DOHH2 (cell line): ENCODE measurements at regions not wholly inside any gene's neighbourhood (a gene's known extent, or its start where the extent isn't known, plus 50 kb on each side); places are given as distances from the start of the nearest gene placed in this dataset.
"Not testable (repeated sequence)": the region's sequence is repeated elsewhere in the genome, so short reads cannot be mapped to it uniquely, and the experiment has no call there.

Source experiments
- H3F3A ChIP-seq: fragments of 200-600 bp; sonication (generic), shearing (Covaris generic); 2 replicates; pipeline ENCODE4 v1.6.0; 2016; ENCODE audit warnings: antibody characterized with exemption, mild to moderate bottlenecking; ENCODE audit not compliant: control insufficient read depth, insufficient read depth
- H3K27ac ChIP-seq: fragments of 200-600 bp; sonication (generic); 2 replicates; pipeline ENCODE4 v1.5.1; 2014; ENCODE audit warnings: low read depth, mild to moderate bottlenecking, low read length, moderate library complexity
- H3K27me3 ChIP-seq: fragments of 200-600 bp; sonication (generic); 2 replicates; pipeline ENCODE4 v1.6.1; 2014; ENCODE audit warnings: mild to moderate bottlenecking, low read length, mixed read lengths; ENCODE audit not compliant: control insufficient read depth
- H3K36me3 ChIP-seq: fragments of 200-600 bp; sonication (generic); 2 replicates; pipeline ENCODE4 v1.6.1; 2014; ENCODE audit warnings: mild to moderate bottlenecking, low read length, moderate library complexity, mixed read lengths; ENCODE audit not compliant: control insufficient read depth
- H3K4me1 ChIP-seq: fragments of 200-600 bp; sonication (generic); 2 replicates; pipeline ENCODE4 v1.6.1; 2014; ENCODE audit warnings: mild to moderate bottlenecking, low read length, mixed read lengths; ENCODE audit not compliant: control insufficient read depth
- H3K4me2 ChIP-seq: fragments of 200-600 bp; sonication (generic); 2 replicates; pipeline ENCODE4 v1.6.0; 2014; ENCODE audit warnings: mild to moderate bottlenecking, low read length, moderate library complexity
- H3K4me3 ChIP-seq: fragments of 200-600 bp; sonication (generic); 2 replicates; pipeline ENCODE4 v1.5.1; 2014; ENCODE audit warnings: mild to moderate bottlenecking, low read length, mixed read lengths
- H3K79me2 ChIP-seq: fragments of 200-600 bp; sonication (generic); 2 replicates; pipeline ENCODE4 v1.6.1; 2014; ENCODE audit warnings: mild to moderate bottlenecking, low read length, mixed read lengths; ENCODE audit not compliant: control insufficient read depth
- H3K9me2 ChIP-seq: fragments of 200-600 bp; sonication (generic); replicated peaks from 2 replicates; pipeline ENCODE4 v1.6.1; 2014; ENCODE audit warnings: mild to moderate bottlenecking, low read length, mixed read lengths; ENCODE audit not compliant: control insufficient read depth
- H3K9me3 ChIP-seq: fragments of 200-600 bp; sonication (generic); 2 replicates; pipeline ENCODE4 v1.6.1; 2014; ENCODE audit warnings: antibody characterized with exemption, low read length, mixed read lengths; ENCODE audit not compliant: control insufficient read depth, insufficient read depth
- H4K20me1 ChIP-seq: fragments of 200-600 bp; sonication (generic); 2 replicates; pipeline ENCODE4 v1.6.0; 2014; ENCODE audit warnings: low read depth, mild to moderate bottlenecking, antibody characterized with exemption, low read length, moderate library complexity; ENCODE audit not compliant: control insufficient read depth, insufficient read depth
- EZH2phosphoT487 ChIP-seq: fragments of 200-600 bp; sonication (generic); IDR thresholded peaks from 2 replicates; pipeline ENCODE4 v1.6.1; 2017; ENCODE audit warnings: borderline replicate concordance, mild to moderate bottlenecking, antibody characterized with exemption, low read length, moderate library complexity, mixed read lengths
- TF ChIP-seq, protein P1 (sequence below): fragments of 200-600 bp; sonication (generic); IDR thresholded peaks from one replicate; pipeline ENCODE4 v1.5.1; 2014; ENCODE audit warnings: antibody characterized with exemption, mild to moderate bottlenecking, low read depth, low read length; ENCODE audit not compliant: poor library complexity, severe bottlenecking

DNA sequence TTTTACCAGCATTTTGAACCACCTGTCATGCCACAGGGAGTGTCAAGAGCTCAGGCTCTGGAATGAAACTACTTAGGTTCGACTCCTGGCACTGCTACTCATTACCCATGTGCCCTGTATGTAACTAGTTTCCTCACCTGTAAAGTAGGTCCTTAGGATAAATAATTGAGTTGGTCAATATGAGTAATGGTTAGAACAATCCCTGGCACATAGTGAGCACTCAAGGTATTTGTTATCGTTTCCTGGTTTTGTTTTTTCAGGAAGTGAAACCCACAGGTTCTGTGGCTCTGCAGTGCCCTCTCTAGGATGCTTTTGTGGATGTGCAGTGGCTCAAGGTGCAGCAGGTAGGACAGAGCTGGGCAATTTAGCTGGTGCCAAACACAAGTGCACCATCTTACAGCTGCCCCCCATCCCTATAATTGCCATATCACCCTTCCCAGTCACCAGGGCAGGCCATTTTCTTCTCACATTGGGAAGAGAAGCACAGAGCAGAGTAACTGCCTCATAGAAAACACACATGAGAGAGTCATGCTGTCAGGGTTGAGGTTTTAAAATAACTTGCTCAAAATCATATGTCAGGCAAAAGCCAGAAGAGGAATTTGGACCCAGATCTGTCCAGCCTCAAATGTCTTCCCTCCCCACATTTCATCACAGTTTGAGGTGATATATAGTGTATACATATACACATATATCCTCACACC is 297.5 kb downstream of the RPAP3 start:
- Histone ChIP-seq H3K4me1 (peaks cover 12% of the 10 kb centered on the region), H3K4me2 (peak overlapping the region; percentile 24), H3K36me3 (no peaks in the 10 kb centered on the region), H3F3A (no peaks in the 10 kb centered on the region), H4K20me1 (no peaks in the 10 kb centered on the region), H3K79me2 (no peaks in the 10 kb centered on the region), H3K27me3 (peaks cover 7% of the 10 kb centered on the region), H3K4me3 (no peak overlapping the region), H3K9me2 (no peaks in the 10 kb centered on the region), H3K9me3 (no peaks in the 10 kb centered on the region), H3K27ac (no peak overlapping the region)
- TF ChIP-seq, protein P1, sequence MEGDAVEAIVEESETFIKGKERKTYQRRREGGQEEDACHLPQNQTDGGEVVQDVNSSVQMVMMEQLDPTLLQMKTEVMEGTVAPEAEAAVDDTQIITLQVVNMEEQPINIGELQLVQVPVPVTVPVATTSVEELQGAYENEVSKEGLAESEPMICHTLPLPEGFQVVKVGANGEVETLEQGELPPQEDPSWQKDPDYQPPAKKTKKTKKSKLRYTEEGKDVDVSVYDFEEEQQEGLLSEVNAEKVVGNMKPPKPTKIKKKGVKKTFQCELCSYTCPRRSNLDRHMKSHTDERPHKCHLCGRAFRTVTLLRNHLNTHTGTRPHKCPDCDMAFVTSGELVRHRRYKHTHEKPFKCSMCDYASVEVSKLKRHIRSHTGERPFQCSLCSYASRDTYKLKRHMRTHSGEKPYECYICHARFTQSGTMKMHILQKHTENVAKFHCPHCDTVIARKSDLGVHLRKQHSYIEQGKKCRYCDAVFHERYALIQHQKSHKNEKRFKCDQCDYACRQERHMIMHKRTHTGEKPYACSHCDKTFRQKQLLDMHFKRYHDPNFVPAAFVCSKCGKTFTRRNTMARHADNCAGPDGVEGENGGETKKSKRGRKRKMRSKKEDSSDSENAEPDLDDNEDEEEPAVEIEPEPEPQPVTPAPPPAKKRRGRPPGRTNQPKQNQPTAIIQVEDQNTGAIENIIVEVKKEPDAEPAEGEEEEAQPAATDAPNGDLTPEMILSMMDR: peak; percentile 82
- no peak for TF ChIP-seq EZH2phosphoT487

DNA sequence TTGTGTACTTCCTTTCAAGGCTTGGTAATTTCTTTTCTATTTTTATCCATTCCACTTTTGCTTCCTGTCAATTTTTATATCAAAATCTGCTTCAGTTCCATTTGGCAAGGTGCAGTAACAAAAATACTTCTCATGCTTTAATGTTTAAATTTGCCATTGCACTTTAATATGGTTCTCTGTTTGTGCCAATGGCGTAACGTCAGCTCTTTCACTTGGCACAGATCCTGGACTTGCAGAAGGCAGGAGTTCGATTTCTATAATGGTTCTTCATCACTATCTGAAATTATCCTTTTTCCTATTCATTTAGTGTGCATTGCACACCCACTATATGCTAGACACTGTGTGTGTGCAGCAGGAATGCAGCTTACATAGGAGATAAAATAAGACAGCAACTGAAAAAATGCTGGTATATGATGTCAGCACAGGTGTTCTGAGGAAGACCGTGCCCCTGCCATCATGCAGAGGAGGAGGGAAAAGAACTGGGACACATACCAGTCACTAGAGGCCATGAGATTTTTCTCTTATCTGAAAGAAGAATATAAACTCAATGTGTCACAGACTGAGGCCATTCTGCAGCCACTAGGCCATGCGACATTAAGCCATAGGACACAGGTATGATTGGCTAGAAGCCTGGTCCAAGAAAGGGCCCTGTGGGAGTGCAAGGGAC is 298.2 kb downstream of the RPAP3 start:
- Histone ChIP-seq H3K4me2 (peak overlapping the region; percentile 24; the same call in 1 of the 2 replicates), H3K9me3 (no peaks in the 10 kb centered on the region), H3K27ac (no peak overlapping the region), H3K27me3 (peaks cover 6% of the 10 kb centered on the region), H3K9me2 (no peaks in the 10 kb centered on the region), H4K20me1 (no peaks in the 10 kb centered on the region), H3K36me3 (no peaks in the 10 kb centered on the region), H3F3A (no peaks in the 10 kb centered on the region), H3K4me3 (no peak overlapping the region), H3K79me2 (no peaks in the 10 kb centered on the region), H3K4me1 (peaks cover 12% of the 10 kb centered on the region)
- TF ChIP-seq, protein P1: no peak

DNA sequence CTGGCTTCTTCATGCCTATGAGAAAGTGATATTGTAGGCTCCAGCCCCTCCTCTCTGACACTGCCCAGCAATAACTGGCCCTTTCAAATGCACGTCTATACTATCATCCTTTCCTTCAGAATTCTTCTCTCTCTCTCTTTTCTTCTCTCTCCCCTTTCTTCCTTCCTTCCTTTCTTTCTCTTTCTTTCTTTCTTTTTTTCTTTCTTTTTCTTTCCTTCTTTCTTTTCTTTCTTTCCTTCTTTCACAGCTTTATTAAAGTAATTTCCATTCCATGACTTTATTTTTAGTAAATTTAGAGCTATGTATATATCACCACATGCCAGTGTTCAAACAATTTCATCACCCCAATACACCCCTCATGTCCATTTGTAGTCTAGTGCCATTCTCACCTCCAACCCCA is 302.1 kb downstream of the RPAP3 start:
- H3K4me2 ChIP-seq: no peak overlapping the region
- H3K36me3 ChIP-seq: no peaks in the 10 kb centered on the region
- TF ChIP-seq, protein P1: no peak
- no peak for TF ChIP-seq EZH2phosphoT487
- no peaks in the 10 kb centered on the region for H3K9me2 ChIP-seq
- no peaks in the 10 kb centered on the region for H3K79me2 ChIP-seq
- no peak overlapping the region for H3K27ac ChIP-seq
- H3K27me3 ChIP-seq: no peaks in the 10 kb centered on the region
- no peaks in the 10 kb centered on the region for H3F3A ChIP-seq
- no peaks in the 10 kb centered on the region for H3K9me3 ChIP-seq
- no peak overlapping the region for H3K4me3 ChIP-seq
- H3K4me1 ChIP-seq: peaks cover 12% of the 10 kb centered on the region
- H4K20me1 ChIP-seq: no peaks in the 10 kb centered on the region

DNA sequence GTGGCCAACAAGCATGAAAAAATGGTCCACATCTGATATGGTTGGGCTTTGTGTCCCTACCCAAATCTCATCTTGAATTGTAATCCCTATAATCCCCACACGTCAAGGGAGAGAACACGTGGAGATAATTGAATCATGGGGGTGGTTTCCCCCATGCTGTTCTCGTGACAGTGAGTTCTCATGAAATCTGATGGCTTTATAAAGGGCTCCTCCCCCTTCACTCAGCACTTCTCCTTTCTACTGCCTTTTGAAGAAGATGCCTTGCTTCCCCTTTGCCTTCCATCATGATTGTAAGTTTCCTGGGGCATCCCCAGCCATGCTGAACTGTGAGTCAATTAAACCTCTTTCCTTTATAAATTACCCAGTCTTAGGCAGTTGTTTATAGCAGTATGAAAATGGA is 304.6 kb downstream of the RPAP3 start:
- H3K79me2 ChIP-seq, H3K9me3 ChIP-seq, H3K27ac ChIP-seq, H3K9me2 ChIP-seq, H3K4me1 ChIP-seq, H3K4me3 ChIP-seq, H3K27me3 ChIP-seq, H3F3A ChIP-seq, H3K4me2 ChIP-seq, H3K36me3 ChIP-seq, H4K20me1 ChIP-seq: not testable (repeated sequence)
